DOHH2 (cell line): ENCODE measurements at regions not wholly inside any gene's neighbourhood (a gene's known extent, or its start where the extent isn't known, plus 50 kb on each side); places are given as distances from the start of the nearest gene placed in this dataset.

Experiments
- H3F3A ChIP-seq: fragments of 200-600 bp; sonication (generic), shearing (Covaris generic); 2 replicates; pipeline ENCODE4 v1.6.0; 2016; ENCODE audit warnings: antibody characterized with exemption, mild to moderate bottlenecking; ENCODE audit not compliant: control insufficient read depth, insufficient read depth
- H3K27ac ChIP-seq: fragments of 200-600 bp; sonication (generic); 2 replicates; pipeline ENCODE4 v1.5.1; 2014; ENCODE audit warnings: low read depth, mild to moderate bottlenecking, low read length, moderate library complexity
- H3K27me3 ChIP-seq: fragments of 200-600 bp; sonication (generic); 2 replicates; pipeline ENCODE4 v1.6.1; 2014; ENCODE audit warnings: mild to moderate bottlenecking, low read length, mixed read lengths; ENCODE audit not compliant: control insufficient read depth
- H3K36me3 ChIP-seq: fragments of 200-600 bp; sonication (generic); 2 replicates; pipeline ENCODE4 v1.6.1; 2014; ENCODE audit warnings: mild to moderate bottlenecking, low read length, moderate library complexity, mixed read lengths; ENCODE audit not compliant: control insufficient read depth
- H3K4me1 ChIP-seq: fragments of 200-600 bp; sonication (generic); 2 replicates; pipeline ENCODE4 v1.6.1; 2014; ENCODE audit warnings: mild to moderate bottlenecking, low read length, mixed read lengths; ENCODE audit not compliant: control insufficient read depth
- H3K4me2 ChIP-seq: fragments of 200-600 bp; sonication (generic); 2 replicates; pipeline ENCODE4 v1.6.0; 2014; ENCODE audit warnings: mild to moderate bottlenecking, low read length, moderate library complexity
- H3K4me3 ChIP-seq: fragments of 200-600 bp; sonication (generic); 2 replicates; pipeline ENCODE4 v1.5.1; 2014; ENCODE audit warnings: mild to moderate bottlenecking, low read length, mixed read lengths
- H3K79me2 ChIP-seq: fragments of 200-600 bp; sonication (generic); 2 replicates; pipeline ENCODE4 v1.6.1; 2014; ENCODE audit warnings: mild to moderate bottlenecking, low read length, mixed read lengths; ENCODE audit not compliant: control insufficient read depth
- H3K9me2 ChIP-seq: fragments of 200-600 bp; sonication (generic); replicated peaks from 2 replicates; pipeline ENCODE4 v1.6.1; 2014; ENCODE audit warnings: mild to moderate bottlenecking, low read length, mixed read lengths; ENCODE audit not compliant: control insufficient read depth
- H3K9me3 ChIP-seq: fragments of 200-600 bp; sonication (generic); 2 replicates; pipeline ENCODE4 v1.6.1; 2014; ENCODE audit warnings: antibody characterized with exemption, low read length, mixed read lengths; ENCODE audit not compliant: control insufficient read depth, insufficient read depth
- H4K20me1 ChIP-seq: fragments of 200-600 bp; sonication (generic); 2 replicates; pipeline ENCODE4 v1.6.0; 2014; ENCODE audit warnings: low read depth, mild to moderate bottlenecking, antibody characterized with exemption, low read length, moderate library complexity; ENCODE audit not compliant: control insufficient read depth, insufficient read depth
- CTCF ChIP-seq: fragments of 200-600 bp; sonication (generic); IDR thresholded peaks from one replicate; pipeline ENCODE4 v1.5.1; 2014; ENCODE audit warnings: antibody characterized with exemption, mild to moderate bottlenecking, low read depth, low read length; ENCODE audit not compliant: poor library complexity, severe bottlenecking
- EZH2phosphoT487 ChIP-seq: fragments of 200-600 bp; sonication (generic); IDR thresholded peaks from 2 replicates; pipeline ENCODE4 v1.6.1; 2017; ENCODE audit warnings: borderline replicate concordance, mild to moderate bottlenecking, antibody characterized with exemption, low read length, moderate library complexity, mixed read lengths

- Histone ChIP-seq H3K79me2 (no peaks in the 10 kb centered on the region), H3K9me2 (no peaks in the 10 kb centered on the region), H3K27ac (no peak overlapping the region), H3K4me3 (no peak overlapping the region), H3K4me2 (no peak overlapping the region), H3F3A (no peaks in the 10 kb centered on the region), H3K9me3 (no peaks in the 10 kb centered on the region), H3K27me3 (no peaks in the 10 kb centered on the region), H4K20me1 (no peaks in the 10 kb centered on the region), H3K36me3 (no peaks in the 10 kb centered on the region), H3K4me1 (no peaks in the 10 kb centered on the region)
- TF ChIP-seq CTCF (no peak), EZH2phosphoT487 (no peak)
These were observed 380.6 kb downstream of the LIG4 start for GRCh38 chr13:107834717-107835116.

- no peak overlapping the region for H3K27ac ChIP-seq
- H3K4me2 ChIP-seq: no peak overlapping the region
- no peaks in the 10 kb centered on the region for H3K79me2 ChIP-seq
- no peaks in the 10 kb centered on the region for H3F3A ChIP-seq
- H3K9me3 ChIP-seq: no peaks in the 10 kb centered on the region
- H3K4me1 ChIP-seq: no peaks in the 10 kb centered on the region
- H3K27me3 ChIP-seq: no peaks in the 10 kb centered on the region
- no peaks in the 10 kb centered on the region for H3K36me3 ChIP-seq
- no peaks in the 10 kb centered on the region for H3K9me2 ChIP-seq
- no peaks in the 10 kb centered on the region for H4K20me1 ChIP-seq
- TF ChIP-seq CTCF: no peak
- TF ChIP-seq EZH2phosphoT487: no peak
- H3K4me3 ChIP-seq: no peak overlapping the region
These were observed 381.1 kb downstream of the LIG4 start for GRCh38 chr13:107834281-107834680.

GRCh38 chr13:107832500-107833100, 382.7 kb downstream of the LIG4 start:
- no peaks in the 10 kb centered on the region for H4K20me1 ChIP-seq
- no peaks in the 10 kb centered on the region for H3K9me3 ChIP-seq
- no peak for TF ChIP-seq CTCF
- TF ChIP-seq EZH2phosphoT487: no peak
- no peak overlapping the region for H3K4me2 ChIP-seq
- no peaks in the 10 kb centered on the region for H3K27me3 ChIP-seq
- no peaks in the 10 kb centered on the region for H3K4me1 ChIP-seq
- H3K36me3 ChIP-seq: no peaks in the 10 kb centered on the region
- no peaks in the 10 kb centered on the region for H3K79me2 ChIP-seq
- no peaks in the 10 kb centered on the region for H3F3A ChIP-seq
- no peak overlapping the region for H3K4me3 ChIP-seq
- H3K9me2 ChIP-seq: no peaks in the 10 kb centered on the region
- no peak overlapping the region for H3K27ac ChIP-seq
